Sigmoid colon (tissue), 4 donors: ENCODE measurements at regions not wholly inside any gene's neighbourhood (a gene's known extent, or its start where the extent isn't known, plus 50 kb on each side); places are given as distances from the start of the nearest gene placed in this dataset.

Experiments
- EP300 ChIP-seq, 4 donors: sonication (generic); formaldehyde crosslinking; IDR thresholded peaks; one replicate each; pipeline ENCODE4 v1.6.1; 2017; ENCODE audit warnings: antibody characterized with exemption in 4 of 4
- POLR2A ChIP-seq, 2 donors: fragments of 450-650 bp; IDR thresholded peaks; one replicate each; pipeline ENCODE4 v1.6.1; 2016; ENCODE audit warnings: antibody characterized with exemption in 2 of 2, mild to moderate bottlenecking in 2 of 2, moderate library complexity in 2 of 2
- POLR2AphosphoS5 ChIP-seq, 4 donors: sonication (generic); formaldehyde crosslinking; IDR thresholded peaks; one replicate each; pipeline ENCODE4 v1.6.1; 2017; ENCODE audit warnings: antibody characterized with exemption in 4 of 4
- TF ChIP-seq, protein P1 (sequence below), 4 experiments: fragments of 450-650 bp in 3 of 4; fragments of 200-600 bp in 1 of 4; IDR thresholded peaks; one replicate each; pipeline ENCODE4 v1.5.1; 2016 to 2019; ENCODE audit warnings: antibody characterized with exemption in 4 of 4, mild to moderate bottlenecking in 3 of 4, moderate library complexity in 2 of 4

DNA sequence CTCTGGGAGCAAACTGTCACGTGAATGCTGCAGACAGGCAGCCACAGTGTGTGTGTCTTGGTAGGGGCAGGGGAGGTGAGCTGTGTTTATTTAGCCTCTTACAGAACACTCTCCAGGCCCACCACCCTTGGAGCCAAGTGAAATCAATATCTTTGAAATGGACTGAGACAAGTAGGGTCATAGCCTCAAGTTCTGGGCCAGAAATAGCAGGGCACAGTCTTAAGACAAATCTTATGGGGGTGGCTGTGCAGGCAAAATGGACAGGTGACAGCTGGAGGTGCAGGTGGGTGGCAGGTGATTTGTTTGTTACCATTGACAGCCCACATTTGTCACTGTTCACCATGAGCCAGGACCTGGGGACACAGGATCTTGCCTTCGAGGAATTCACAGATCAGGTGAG, 93.6 kb upstream of the NMNAT3 start:
- TF ChIP-seq, protein P1, sequence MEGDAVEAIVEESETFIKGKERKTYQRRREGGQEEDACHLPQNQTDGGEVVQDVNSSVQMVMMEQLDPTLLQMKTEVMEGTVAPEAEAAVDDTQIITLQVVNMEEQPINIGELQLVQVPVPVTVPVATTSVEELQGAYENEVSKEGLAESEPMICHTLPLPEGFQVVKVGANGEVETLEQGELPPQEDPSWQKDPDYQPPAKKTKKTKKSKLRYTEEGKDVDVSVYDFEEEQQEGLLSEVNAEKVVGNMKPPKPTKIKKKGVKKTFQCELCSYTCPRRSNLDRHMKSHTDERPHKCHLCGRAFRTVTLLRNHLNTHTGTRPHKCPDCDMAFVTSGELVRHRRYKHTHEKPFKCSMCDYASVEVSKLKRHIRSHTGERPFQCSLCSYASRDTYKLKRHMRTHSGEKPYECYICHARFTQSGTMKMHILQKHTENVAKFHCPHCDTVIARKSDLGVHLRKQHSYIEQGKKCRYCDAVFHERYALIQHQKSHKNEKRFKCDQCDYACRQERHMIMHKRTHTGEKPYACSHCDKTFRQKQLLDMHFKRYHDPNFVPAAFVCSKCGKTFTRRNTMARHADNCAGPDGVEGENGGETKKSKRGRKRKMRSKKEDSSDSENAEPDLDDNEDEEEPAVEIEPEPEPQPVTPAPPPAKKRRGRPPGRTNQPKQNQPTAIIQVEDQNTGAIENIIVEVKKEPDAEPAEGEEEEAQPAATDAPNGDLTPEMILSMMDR (IDR thresholded peaks at IDR 0.05): no peak
- TF ChIP-seq POLR2A (IDR thresholded peaks at IDR 0.05) (no peak), POLR2AphosphoS5 (IDR thresholded peaks at IDR 0.05) (no peak), EP300 (IDR thresholded peaks at IDR 0.05) (no peak)
